NCI-H1436 (cell line): ENCODE measurements at regions not wholly inside any gene's neighbourhood (a gene's known extent, or its start where the extent isn't known, plus 50 kb on each side); places are given as distances from the start of the nearest gene placed in this dataset.
"Not testable (repeated sequence)": the region's sequence is repeated elsewhere in the genome, so short reads cannot be mapped to it uniquely, and the experiment has no call there.

Source experiments
- DNase-seq: peaks from one replicate; lab custom pipeline; 2025; lab: John Stamatoyannopoulos, UW

GRCh38 chr1:234865171-234866006 lies 255.4 kb upstream of the IRF2BP2 start:
- DNase-seq = no peak

GRCh38 chr1:234864116-234864515 lies 254.1 kb upstream of the IRF2BP2 start:
- no peak for DNase-seq

GRCh38 chr1:234863551-234863971 lies 253.6 kb upstream of the IRF2BP2 start:
- no peak for DNase-seq

GRCh38 chr1:234862944-234863515 lies 253.1 kb upstream of the IRF2BP2 start:
- no peak for DNase-seq

- no peak for DNase-seq
These were observed 252.5 kb upstream of the IRF2BP2 start for GRCh38 chr1:234862360-234862943.

- DNase-seq = no peak
These were observed 251.8 kb upstream of the IRF2BP2 start for GRCh38 chr1:234861761-234862160.

GRCh38 chr1:234861024-234861620 lies 251.1 kb upstream of the IRF2BP2 start:
- no peak for DNase-seq

GRCh38 chr1:234858722-234859121 lies 248.7 kb upstream of the IRF2BP2 start:
- no peak for DNase-seq

GRCh38 chr1:234856845-234857245 lies 246.9 kb upstream of the IRF2BP2 start:
- no peak for DNase-seq

- DNase-seq = no peak
These were observed 245.9 kb upstream of the IRF2BP2 start for GRCh38 chr1:234855851-234856250.

GRCh38 chr1:234854645-234855039 lies 244.7 kb upstream of the IRF2BP2 start:
- no peak for DNase-seq

- DNase-seq = no peak
These were observed 244.1 kb upstream of the IRF2BP2 start for GRCh38 chr1:234853906-234854644.

- DNase-seq = no peak
These were observed 242.7 kb upstream of the IRF2BP2 start for GRCh38 chr1:234852659-234853058.

GRCh38 chr1:234851450-234852438 lies 241.8 kb upstream of the IRF2BP2 start:
- peak; percentile 18 for DNase-seq

- no peak for DNase-seq
These were observed 239.9 kb upstream of the IRF2BP2 start for GRCh38 chr1:234849832-234850231.

GRCh38 chr1:234848972-234849649 lies 239.1 kb upstream of the IRF2BP2 start:
- DNase-seq = no peak

GRCh38 chr1:234846813-234847212 lies 236.8 kb upstream of the IRF2BP2 start:
- not testable (repeated sequence) for DNase-seq

GRCh38 chr1:234845836-234846235 lies 235.9 kb upstream of the IRF2BP2 start:
- no peak for DNase-seq

- no peak for DNase-seq
These were observed 235.2 kb upstream of the IRF2BP2 start for GRCh38 chr1:234845097-234845660.

GRCh38 chr1:234844479-234845031 lies 234.6 kb upstream of the IRF2BP2 start:
- DNase-seq = no peak
